HG03575 (cell line): ENCODE measurements at regions not wholly inside any gene's neighbourhood (a gene's known extent, or its start where the extent isn't known, plus 50 kb on each side); places are given as distances from the start of the nearest gene placed in this dataset.

Source experiments
- ATAC-seq: cut with Tn5 transposase; IDR thresholded peaks from one replicate; pipeline ENCODE4 v1.9.1; 2021; ENCODE audit not compliant: unreplicated experiment, insufficient number of reproducible peaks, low FRiP score; ENCODE audit errors: extremely low read depth

DNA sequence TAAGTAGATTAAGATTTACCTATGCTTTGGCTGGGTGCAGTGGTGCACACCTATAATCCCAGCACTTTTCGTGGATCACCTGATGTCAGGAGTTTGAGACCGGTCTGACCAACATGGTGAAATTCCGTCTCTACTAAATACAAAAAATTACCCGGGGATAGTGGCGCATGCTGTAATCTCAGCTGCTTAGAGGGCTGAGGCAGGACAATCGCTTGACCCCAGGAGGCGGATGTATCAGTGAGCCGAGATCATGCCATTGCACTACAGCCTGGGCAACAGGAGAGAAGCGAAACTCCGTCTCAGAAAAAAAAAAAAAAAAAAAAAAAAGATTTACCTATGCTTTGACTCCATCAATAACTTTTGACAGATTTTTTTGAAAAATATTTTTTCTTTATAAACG is 267.1 kb upstream of the SEMA6A start:
- ATAC-seq: no peak

DNA sequence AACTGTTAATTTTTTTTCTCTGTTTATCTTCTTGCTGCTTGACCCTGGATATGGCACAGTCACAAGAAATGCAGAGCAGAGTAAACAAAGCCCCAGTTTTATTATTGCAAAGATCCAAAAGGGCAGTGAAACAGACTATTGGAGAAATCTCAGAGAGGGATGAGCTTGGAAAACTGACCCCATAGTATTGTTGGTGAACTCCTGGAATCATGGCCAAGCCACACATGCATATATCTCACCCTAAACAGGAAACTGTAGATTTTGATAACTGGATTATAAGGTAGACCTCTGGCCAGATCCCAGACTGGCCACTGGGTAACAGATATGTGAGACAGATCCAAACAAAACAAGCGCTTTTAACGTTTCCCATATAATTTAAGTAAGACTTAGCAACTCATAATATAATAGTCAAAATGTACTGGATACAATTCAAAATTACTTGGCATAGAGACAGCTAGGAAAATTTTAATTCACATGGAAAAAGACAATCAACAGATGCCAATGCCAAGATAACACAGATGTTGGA is 263.5 kb upstream of the SEMA6A start:
- no peak for ATAC-seq

DNA sequence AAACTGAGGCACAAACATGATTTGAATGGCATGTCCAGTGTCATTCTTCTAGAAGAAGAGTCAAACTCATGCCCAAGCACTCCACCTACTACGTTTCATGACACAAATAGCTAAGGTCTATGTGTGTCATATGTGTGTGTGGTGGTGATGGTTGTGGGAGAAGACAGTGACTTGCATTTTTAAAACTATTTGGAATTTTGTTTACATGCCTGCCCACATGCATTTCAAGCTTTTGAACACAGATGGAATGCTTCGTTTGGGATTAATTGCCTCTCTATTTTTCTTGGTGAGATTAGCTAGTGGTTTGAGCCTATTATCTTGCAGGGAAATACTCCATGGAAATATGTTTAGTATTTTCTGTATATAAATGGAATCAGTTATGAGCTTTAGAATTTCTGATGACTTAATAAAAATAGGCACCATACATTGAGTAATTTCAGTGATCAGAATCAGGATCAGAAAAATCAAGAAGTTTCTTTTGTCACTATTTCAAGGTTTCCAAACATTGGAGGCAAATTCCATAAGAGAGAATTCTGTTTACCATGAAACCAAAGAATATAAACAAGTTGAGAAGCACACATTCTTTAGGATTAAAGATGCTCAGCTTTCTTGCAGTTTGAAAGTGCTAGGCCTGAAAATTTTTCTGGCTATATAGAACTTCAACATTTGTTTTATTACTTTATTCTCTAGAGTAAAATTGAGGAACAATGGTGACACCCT is 260.3 kb upstream of the SEMA6A start:
- no peak for ATAC-seq

DNA sequence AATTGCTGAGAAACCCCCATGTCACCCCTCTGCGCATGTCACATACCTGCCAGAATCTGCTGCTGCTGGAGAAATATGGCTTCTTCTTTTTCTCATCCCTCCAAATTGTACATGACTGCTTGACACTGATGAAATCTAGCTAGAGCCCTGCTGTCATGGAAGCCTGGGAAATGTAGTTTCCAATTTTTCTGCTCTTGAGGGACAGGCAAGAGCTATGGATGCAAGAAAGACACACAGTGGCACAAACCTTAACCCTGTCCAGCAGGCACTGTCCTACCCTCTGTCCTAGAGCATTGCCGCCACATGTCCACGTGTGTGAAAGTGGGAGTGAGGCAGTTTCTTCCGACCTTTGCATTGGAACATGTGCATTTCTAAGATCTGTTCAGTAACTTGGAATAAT is 255.5 kb upstream of the SEMA6A start:
- no peak for ATAC-seq

DNA sequence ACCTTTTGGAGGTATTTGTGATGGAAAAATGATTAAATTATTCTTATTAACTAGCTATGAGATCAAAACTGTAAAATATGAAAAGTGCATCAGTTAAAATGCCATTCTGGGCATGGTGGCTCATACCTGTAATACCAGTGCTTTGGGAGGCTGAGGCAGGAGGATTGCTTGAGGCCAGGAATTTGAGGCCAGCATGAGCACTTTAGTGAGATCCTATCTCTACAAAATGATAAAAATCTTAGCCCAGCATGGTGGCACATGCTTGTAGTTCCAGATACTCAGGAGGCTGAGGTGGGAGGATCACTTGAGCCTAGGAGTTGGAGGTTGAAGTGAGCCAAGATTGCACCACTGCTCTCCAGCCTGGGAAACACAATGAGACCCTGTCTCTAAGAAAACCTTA is 252.5 kb upstream of the SEMA6A start:
- ATAC-seq: no peak

DNA sequence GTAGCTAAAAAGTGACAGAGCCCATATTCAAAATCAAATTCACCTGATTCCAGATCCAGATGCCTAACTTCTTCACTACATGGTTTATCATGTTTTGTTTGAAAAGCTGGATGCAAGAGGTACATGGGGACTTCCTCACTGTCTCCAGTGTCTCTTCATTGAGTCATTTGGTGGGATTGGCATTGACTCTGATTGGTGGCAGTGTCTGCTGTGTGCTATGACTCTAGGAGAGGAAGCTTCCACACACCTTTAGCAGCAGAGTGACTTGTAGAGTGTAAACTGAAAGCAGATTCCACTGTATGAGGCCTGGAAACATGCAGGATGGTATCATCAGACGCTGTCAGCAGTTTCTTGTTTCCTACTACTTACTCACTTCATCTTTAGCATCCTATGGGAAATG is 250.9 kb upstream of the SEMA6A start:
- ATAC-seq: no peak

DNA sequence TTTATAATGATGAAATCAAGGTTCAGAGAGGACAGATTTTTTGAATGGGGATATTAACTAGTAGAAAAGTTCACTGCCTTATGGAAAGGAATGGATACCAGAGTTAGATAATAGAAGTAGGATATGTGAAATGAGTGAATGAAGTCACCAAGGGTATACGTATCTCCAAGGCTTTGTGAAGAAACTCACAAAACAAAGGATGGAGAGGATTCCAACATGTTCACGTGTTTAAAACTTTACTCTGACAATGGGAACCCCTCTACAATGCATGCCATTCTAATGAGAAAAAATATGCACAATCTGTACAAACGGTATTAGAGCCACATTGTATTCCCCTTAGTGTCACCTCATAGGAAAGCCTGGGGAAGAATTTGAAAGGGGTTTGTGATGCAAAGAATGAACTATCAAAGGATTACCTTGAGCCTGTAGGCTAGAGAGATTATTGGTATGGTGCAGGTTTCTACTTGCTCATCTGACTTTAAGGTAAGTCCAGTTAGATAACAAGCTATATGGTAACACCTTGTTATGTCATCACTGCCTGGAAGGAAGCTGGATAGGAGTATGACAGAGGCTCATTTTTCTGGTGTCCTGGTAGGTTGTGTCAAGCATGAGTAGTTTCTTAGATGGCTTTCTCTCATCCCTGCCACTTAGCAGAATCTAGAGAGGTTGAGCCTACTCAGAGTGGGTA is 250.3 kb upstream of the SEMA6A start:
- no peak for ATAC-seq

DNA sequence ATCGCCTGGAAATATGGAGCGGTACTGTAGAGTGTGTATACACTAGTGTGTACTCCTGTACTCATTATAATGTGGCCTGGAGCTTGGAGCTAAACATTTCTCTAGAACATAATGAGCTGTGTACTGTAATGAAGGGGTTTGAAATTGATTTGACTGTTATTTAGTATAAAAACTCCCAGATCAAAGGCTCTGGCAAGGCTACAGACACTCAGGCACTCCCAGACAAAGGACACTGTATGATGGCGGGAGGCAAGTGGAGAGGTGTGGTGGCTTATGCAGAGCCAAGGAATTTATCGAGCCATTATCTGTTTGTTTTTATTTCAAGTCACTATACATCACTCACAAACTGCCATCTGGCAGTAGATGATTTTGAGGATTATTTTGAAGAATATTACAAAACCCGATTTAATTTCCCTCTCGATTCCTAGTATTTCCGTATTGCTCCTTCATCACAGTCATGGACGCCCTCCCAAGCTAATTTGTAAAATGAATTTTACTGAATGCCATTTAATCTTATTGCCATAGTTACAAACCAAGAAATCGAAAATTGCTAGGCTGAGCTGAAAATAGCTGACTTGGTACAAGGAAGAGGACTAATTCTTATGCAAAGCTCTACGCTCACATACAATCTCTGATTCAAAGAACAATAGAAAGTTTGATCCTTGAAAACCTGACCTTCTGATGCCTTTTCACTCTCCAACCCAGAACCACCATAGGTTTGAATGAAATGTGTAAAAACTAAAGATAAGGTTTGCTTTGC is 240.2 kb upstream of the SEMA6A start:
- no peak for ATAC-seq

DNA sequence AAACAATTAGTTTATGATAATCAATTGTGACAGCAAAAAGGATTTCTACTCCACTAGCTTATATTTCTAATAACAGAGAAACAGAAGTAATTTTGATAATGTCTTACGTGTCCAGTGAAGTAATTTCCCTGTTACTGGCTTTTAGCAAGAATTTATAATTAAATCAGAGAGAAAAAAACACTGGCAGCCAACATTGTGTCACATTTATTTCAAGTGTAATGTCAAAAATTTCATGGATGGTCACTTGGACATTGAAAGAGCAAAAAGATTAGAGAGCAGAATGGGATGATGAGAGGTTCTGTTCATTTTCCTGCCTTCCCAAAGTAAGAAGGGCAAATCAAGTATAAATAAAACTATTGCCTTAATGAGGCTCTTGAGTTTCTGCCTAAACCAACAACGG is 239.3 kb upstream of the SEMA6A start:
- ATAC-seq: no peak

DNA sequence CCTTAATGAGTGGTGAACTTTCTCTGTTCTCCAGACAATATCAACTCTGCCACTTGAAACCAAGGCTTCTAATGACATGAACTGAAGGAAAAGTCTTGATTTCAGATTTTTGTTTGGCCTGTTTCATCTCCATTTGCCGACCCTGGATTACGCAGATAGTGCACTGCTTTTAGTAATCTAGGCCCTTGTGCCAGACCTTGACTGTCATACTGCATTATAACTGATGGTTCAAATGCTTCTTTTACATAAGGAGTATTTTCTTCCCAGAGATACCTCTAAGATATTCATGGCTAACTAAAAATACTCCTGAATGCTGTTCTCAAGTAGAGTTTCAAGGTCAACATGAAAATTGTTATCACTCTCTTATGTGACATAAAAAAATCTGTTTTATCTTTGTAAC is 238.7 kb upstream of the SEMA6A start:
- ATAC-seq: no peak

DNA sequence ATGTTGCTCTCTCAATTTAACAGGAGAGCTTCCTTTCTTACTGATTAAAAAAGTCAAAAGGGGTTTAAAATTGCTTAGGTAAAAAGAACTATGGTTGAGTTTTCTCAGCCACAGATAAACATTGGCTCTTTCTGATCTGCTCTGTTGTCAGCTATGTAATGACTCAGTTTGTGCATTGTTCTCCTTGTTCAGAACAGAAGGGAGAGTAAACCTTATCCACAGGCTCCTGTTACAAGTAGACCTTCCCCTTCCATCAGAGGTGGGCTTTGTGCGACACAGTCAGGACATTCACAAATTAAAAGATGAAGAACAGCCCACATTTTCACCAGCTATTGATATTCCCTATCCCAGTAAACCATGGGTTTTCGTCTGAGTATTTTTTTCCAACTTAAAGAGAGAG is 236.3 kb upstream of the SEMA6A start:
- ATAC-seq: no peak

DNA sequence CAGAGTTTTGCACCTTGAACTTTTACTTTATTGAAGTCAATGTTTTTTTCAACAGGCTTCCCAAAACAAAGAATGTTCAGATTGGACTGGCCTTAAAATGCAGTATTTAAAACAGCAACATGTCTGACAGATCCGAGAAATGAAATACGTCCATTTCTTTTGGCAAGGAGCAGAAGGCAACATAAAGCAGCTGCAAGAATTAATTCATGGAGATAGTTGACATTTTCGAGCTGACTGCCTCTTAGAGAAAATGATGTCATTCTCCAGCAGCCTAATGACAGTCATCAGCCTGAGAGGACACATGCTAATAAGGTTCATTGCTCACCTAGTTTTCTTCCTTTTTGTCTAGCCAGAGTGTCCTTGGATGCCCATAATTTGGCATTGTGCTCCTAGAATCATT is 232.2 kb upstream of the SEMA6A start:
- no peak for ATAC-seq

DNA sequence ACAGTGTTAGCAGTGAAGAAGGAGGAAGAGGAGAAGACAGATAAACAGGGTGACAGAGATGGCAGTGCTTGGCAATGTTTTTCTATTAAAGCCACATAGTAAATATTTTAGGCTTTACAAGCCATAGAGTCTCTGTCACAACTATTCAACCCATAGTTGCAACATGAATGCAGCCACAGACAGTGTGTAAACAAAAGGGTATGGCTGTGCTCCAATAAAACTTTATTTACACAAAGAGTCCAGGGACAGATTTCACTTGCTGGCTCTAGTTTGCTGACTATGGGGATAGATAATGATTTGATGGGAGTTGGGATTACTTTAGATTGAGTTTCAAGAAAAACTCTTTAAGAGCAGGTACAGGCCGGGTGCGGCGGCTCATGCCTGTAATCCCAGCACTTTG is 224.8 kb upstream of the SEMA6A start:
- ATAC-seq: no peak

DNA sequence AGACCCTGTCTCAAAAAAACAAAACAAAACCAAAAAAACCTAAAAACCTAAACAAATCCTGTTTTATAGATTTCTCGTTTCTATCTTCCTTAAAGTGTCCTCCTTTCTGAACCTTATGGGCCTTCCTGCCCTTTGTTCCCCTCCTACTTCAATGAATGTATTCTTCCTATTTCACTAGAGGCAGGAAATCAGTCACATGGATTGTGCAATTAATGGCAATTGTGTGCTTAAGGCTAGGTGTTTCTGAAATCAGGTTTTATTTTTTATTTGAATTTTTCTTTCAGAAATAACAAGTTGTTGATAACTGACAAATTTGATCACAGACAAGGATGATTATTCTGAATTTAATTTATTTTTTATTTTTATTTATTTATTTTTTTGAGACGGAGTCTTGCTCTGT is 220.6 kb upstream of the SEMA6A start:
- no peak for ATAC-seq

DNA sequence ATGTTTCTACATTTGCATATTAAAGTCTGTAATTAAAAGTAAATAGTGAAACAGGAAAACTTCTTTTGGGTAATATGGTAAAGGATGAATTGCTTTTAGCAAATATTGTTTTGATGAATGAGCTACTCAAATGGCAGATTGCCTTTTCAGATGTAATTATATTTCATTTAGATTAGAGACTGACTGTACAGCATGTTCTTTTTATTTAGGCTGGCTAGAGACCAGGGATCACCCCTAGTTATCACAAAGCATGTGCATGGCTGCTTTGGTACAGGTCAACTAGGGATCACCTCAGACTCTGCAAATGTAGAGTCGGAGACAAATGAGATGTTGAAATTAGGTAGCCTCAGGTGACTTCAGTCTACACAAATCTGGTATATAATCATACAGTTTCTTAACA is 214.9 kb upstream of the SEMA6A start:
- no peak for ATAC-seq

DNA sequence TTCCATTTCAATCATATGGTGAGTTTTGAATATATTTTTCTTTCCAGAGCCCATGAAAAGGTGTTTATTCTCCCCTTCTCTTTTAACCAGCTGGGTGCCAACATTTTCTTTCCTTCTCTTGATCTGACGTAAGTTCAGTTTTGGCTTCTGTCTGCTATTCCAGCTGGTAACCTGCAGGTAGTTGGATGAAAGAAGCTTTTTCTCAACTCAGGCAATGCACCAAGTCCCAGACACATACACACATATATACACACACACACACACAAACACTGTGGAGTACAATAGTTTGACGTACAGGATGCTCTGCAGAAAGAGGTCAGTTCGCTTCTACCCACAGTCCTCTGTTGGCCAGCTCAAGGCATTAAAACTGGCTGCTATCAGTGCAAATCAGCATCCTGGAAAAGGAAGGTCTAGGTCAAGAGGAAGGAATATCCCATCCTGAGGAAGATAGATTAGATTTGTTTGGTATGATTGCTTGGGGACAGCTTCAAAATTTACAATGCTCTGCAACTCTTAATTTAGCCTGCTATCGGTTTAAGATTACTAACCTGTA is 214.3 kb upstream of the SEMA6A start:
- ATAC-seq: no peak

DNA sequence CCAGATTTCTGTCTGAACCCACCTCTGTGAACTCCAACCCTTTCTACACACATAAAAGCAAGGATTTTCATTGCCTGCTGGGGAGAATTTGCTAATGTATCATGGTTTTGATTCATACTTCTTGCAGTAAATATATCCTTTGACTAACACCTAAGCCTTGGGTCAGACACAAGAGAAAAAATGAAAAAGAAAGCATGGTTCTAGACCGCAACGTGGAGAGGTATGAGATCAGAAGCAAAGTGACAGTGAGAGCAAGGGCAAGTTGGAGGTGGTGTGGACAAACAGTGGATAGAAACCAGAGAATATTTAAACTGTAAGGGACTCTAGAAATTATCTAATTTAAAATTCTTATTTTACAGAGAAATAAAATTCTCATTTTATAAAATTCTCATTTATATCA is 212.9 kb upstream of the SEMA6A start:
- ATAC-seq: no peak

DNA sequence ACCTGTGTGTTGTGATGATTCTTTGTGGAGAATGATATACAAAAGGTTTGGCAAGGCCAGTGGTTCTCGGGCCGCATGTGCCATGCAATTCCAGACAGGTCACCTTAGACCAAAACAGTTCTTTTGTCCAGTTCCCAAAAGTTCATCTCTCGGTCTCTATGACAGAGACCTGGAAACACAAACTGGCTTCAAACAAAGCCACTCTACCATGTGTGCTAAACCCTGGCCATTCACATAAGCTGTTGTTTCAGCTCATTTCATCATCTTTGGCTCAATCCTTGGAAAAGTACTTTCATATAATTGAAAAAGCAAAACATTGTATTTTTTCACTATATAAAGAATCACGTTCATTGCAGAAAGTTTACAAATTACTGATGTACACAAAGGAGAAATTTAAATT is 210.5 kb upstream of the SEMA6A start:
- ATAC-seq: no peak

DNA sequence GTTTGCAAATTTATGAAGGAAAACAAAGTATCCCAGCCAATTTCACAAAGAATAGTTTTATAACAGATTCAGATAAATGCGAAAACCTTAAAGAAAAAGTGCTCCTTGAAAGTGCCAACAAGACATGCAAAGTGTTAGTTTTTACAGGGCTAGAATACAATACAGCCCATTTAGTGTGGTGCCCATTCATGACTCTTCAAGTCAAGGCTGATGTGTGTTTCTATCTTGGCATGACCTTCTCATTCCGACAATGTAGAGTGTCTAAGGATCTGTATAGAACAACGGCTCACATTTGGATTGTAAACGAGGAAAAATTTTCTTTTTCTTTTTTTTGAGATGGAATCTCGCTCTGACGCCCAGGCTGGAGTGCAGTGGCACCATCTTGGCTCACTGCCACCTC is 205.2 kb upstream of the SEMA6A start:
- no peak for ATAC-seq
